Calu3 (cell line): ENCODE measurements at regions not wholly inside any gene's neighbourhood (a gene's known extent, or its start where the extent isn't known, plus 50 kb on each side); places are given as distances from the start of the nearest gene placed in this dataset.
A peak's percentile ranks its signal among the peaks of the same experiment; 100 is the strongest.

ENCODE experiments used
- BruUV-seq: library from RNA; stranded (reverse); fragments of 400-500 nt; replicated peaks from 2 replicates; lab custom pipeline; 2021; lab: Mats Ljungman, UMichigan
- CTCF ChIA-PET: fragments of 300-600 bp; sonication (Branson Sonifier 250); formaldehyde crosslinking; loops from one replicate; lab custom pipeline; 2022; ENCODE audit warnings: antibody characterized with exemption; lab: Charles Lee
- DNase-seq: peaks from one replicate; pipeline ENCODE4 v3.0.0; 2022
- H3K27ac Mint-ChIP-seq: one replicate; pipeline ENCODE4 v1.8.0; 2022; ENCODE audit warnings: mixed read lengths; ENCODE audit not compliant: unreplicated experiment
- H3K27me3 Mint-ChIP-seq: one replicate; pipeline ENCODE4 v1.8.0; 2022; ENCODE audit warnings: mixed read lengths; ENCODE audit not compliant: unreplicated experiment
- H3K36me3 Mint-ChIP-seq: one replicate; pipeline ENCODE4 v1.8.0; 2022; ENCODE audit warnings: mild to moderate bottlenecking, moderate library complexity, mixed read lengths; ENCODE audit not compliant: insufficient read depth, unreplicated experiment
- H3K4me1 Mint-ChIP-seq: one replicate; pipeline ENCODE4 v1.8.0; 2022; ENCODE audit warnings: mild to moderate bottlenecking, low read depth, mixed read lengths; ENCODE audit not compliant: unreplicated experiment
- H3K4me3 Mint-ChIP-seq: one replicate; pipeline ENCODE4 v1.8.0; 2022; ENCODE audit warnings: mild to moderate bottlenecking, low read depth, moderate library complexity, mixed read lengths; ENCODE audit not compliant: unreplicated experiment
- H3K9me3 Mint-ChIP-seq: one replicate; pipeline ENCODE4 v1.8.0; 2022; ENCODE audit warnings: low read depth, mixed read lengths; ENCODE audit not compliant: unreplicated experiment
- intact Hi-C: fragments of 100-400 bp; cut with micrococcal nuclease; formaldehyde crosslinking; loops from one replicate; pipeline ENCODE4 v1.10.0; 2022; ENCODE audit not compliant: unreplicated experiment
- TF ChIP-seq, protein P1 (sequence below): fragments of 200-600 bp; IDR thresholded peaks from one replicate; pipeline ENCODE4 v1.8.0; 2022; ENCODE audit warnings: antibody characterized with exemption; ENCODE audit not compliant: unreplicated experiment

DNA sequence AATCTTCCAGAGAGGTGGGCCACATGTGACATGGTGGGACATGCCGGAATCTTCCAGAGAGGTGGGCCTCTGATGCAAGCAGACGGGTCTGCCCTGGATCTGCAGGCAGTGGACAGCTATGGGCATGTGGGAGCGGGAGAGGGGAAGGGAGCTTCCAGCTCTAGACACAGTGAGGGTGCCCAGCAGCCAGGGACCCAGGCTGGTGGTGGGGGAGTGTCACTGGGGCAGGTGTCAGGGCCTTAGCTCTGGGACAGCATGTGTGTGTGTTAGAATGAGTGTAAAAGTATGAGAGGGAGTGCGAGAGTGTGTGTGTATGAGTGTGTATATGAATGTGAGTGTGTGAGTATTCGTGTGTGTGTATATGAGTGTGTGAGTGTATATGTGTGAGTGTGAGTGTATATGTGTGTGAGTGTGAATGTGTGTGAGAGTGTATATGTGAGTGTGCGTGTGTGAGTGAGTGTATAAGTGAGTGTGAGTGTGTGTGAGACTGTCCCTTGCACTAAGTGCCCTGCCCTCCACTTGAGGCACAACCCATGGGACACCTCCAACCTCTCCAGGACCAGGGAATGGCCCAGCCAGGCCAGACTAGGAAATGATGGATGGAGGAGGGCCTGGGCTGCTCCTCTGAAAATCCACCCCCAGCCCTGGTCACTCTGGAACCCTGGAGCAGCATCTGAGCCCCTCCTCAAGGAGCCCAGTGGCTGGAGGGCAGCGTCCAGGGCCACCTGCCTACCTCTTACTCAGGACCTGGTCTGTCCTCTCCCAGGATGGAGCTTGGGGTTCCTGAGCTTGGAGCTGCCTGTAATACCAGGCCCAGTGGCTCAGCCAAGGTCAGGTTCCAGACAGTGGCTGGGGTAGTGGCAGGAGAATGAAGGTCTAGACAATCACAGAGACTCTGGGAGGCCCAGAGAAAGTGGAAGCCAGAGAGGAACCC lies 122.2 kb downstream of the C9orf50 start:
- H3K27ac Mint-ChIP-seq: peak overlapping the region; percentile 55
- H3K4me1 Mint-ChIP-seq: peaks cover 44% of the 10 kb centered on the region
- TF ChIP-seq, protein P1, sequence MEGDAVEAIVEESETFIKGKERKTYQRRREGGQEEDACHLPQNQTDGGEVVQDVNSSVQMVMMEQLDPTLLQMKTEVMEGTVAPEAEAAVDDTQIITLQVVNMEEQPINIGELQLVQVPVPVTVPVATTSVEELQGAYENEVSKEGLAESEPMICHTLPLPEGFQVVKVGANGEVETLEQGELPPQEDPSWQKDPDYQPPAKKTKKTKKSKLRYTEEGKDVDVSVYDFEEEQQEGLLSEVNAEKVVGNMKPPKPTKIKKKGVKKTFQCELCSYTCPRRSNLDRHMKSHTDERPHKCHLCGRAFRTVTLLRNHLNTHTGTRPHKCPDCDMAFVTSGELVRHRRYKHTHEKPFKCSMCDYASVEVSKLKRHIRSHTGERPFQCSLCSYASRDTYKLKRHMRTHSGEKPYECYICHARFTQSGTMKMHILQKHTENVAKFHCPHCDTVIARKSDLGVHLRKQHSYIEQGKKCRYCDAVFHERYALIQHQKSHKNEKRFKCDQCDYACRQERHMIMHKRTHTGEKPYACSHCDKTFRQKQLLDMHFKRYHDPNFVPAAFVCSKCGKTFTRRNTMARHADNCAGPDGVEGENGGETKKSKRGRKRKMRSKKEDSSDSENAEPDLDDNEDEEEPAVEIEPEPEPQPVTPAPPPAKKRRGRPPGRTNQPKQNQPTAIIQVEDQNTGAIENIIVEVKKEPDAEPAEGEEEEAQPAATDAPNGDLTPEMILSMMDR: no peak
- H3K4me3 Mint-ChIP-seq: peak overlapping the region; percentile 73
- no peak for DNase-seq
- no peaks in the 10 kb centered on the region for H3K9me3 Mint-ChIP-seq
- no peaks in the 10 kb centered on the region for H3K27me3 Mint-ChIP-seq
- no TSS peak for BruUV-seq
- intact Hi-C loops: loop anchor here (5.0 kb wide), 1 partner anchor 109 kb away; no protein-coding TSS in a partner anchor
- H3K36me3 Mint-ChIP-seq: peaks cover 67% of the 10 kb centered on the region
- CTCF ChIA-PET: interaction anchor here (0.8 kb wide), 1 partner anchor 116 kb away, joined by 4 read pairs; no protein-coding TSS in a partner anchor

DNA sequence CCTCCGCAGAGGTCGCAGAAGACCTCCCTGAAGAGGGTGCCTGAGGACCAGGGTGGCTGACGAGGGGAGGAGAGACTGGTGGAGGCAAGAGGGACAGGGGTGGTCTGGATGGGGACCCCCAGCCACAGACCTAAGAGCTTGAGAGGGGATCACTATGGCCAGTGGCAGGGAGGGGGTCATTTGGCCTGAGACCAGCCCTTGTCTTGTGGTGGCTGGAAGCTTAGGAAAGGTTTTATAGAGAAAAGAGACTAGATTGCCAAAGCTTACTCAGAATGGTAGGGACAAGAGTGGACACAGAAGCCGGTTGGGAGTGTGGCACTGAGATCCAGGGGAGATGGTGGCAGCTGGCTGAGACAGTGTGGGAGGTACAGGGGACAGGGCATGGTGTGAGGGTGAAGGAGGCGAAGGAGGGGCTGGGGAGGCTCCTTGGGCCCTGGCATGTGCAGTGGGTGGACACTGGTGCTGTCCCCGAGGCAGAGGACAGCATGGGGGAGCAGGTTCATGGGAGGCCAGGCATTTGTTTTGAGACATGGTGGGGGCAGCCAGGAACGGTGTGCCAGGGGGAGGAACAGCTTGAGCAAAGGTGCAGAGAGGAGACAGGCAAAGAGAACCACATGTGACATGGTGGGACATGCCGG lies 123.0 kb downstream of the C9orf50 start:
- no TSS peak for BruUV-seq
- Mint-ChIP-seq H3K27ac (peak overlapping the region; percentile 55), H3K4me1 (peaks cover 51% of the 10 kb centered on the region), H3K36me3 (peaks cover 65% of the 10 kb centered on the region), H3K9me3 (no peaks in the 10 kb centered on the region), H3K27me3 (no peaks in the 10 kb centered on the region), H3K4me3 (peak overlapping the region; percentile 73)
- intact Hi-C loops: loop anchor here (5.0 kb wide), 1 partner anchor 109 kb away; no protein-coding TSS in a partner anchor
- no peak for DNase-seq
- CTCF ChIA-PET: no interaction called here
- TF ChIP-seq, protein P1: no peak

DNA sequence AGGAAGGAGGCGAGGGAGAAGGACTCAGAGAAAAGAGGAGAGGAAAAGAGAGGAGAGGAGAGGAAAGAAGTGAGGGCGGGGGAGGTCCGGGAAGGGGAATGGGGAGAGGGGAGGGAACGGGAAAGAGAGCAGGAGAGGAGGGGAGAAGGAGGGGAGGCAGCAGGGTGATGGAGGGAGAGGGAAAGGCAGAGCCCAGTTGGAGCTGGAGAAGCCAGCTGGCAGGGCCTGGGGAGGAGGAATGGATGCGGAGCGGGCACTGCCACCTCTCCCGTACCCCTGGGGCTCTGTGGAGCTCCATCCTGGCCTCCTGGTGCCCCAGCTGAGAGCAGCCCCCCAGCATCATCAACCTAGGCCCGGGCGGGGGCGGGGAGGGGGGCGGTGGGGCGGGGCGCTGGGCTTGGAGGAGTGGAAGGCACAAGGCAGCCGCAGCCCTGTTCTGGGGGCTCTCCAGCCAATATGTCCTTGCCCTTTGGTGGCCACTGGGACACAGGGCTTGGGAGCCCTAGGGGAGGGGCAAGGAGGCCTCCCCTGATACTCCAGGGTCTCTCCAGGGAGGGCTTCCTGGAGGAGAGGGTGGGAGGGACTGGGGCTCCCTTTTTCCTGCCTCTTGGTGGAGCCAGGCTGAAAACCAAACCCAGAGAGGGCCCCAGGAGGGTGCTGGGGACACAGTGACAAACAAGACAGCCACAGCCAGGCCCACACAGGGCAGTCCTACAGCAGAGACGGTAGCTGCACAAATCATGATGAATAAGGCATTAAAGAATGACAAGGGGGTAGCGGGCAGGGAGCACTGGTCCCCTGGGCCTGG lies 123.7 kb downstream of the C9orf50 start:
- no peak for DNase-seq
- no peaks in the 10 kb centered on the region for H3K9me3 Mint-ChIP-seq
- H3K4me1 Mint-ChIP-seq: peaks cover 50% of the 10 kb centered on the region
- peak overlapping the region; percentile 79 for H3K27ac Mint-ChIP-seq
- no peaks in the 10 kb centered on the region for H3K27me3 Mint-ChIP-seq
- CTCF ChIA-PET: interaction anchor here (0.6 to 2.4 kb wide), 5 partner anchors 10 to 469 kb away, joined by 3 to 10 read pairs (median 5); partner anchors contain the start of gene SH3GLB2
- intact Hi-C loops: loop anchor here (5.0 kb wide), 1 partner anchor 110 kb away; no protein-coding TSS in a partner anchor
- H3K4me3 Mint-ChIP-seq: peak overlapping the region; percentile 73
- BruUV-seq: no TSS peak
- TF ChIP-seq, protein P1: no peak
- H3K36me3 Mint-ChIP-seq: peaks cover 61% of the 10 kb centered on the region
